Stimulated activated CD4-positive, alpha-beta T cell treated with anti-CD3 and anti-CD28 coated beads, Interleukin-1b, Interleukin-23, amount 100 ng/mL, for 24 hours (primary cell): ENCODE measurements at regions not wholly inside any gene's neighbourhood (a gene's known extent, or its start where the extent isn't known, plus 50 kb on each side); places are given as distances from the start of the nearest gene placed in this dataset.

Source experiments
- DNase-seq, 4 experiments: peaks; one replicate each; pipeline ENCODE4 v3.0.0-alpha.2; 2020; ENCODE audit warnings: low read depth in 4 of 4, low spot score in 1 of 4

- DNase-seq = no peak
These were observed 94.3 kb upstream of the BHLHE23 start for GRCh38 chr20:63100926-63101699.

GRCh38 chr20:63100174-63100925 lies 93.6 kb upstream of the BHLHE23 start:
- no peak for DNase-seq

- DNase-seq = no peak
These were observed 92.9 kb upstream of the BHLHE23 start for GRCh38 chr20:63099456-63100173.

GRCh38 chr20:63098195-63098810 lies 91.5 kb upstream of the BHLHE23 start:
- no peak for DNase-seq

- no peak for DNase-seq
These were observed 90.6 kb upstream of the BHLHE23 start for GRCh38 chr20:63097336-63097831.

- DNase-seq = no peak
These were observed 90.0 kb upstream of the BHLHE23 start for GRCh38 chr20:63096681-63097335.

GRCh38 chr20:63095718-63096654 lies 89.2 kb upstream of the BHLHE23 start:
- no peak for DNase-seq

GRCh38 chr20:63094767-63095499 lies 88.2 kb upstream of the BHLHE23 start:
- DNase-seq = no peak

GRCh38 chr20:63093966-63094766 lies 87.4 kb upstream of the BHLHE23 start:
- no peak for DNase-seq

GRCh38 chr20:63092660-63093215 lies 86.0 kb upstream of the BHLHE23 start:
- DNase-seq = no peak

GRCh38 chr20:63091901-63092659 lies 85.3 kb upstream of the BHLHE23 start:
- no peak for DNase-seq

- no peak for DNase-seq
These were observed 84.2 kb upstream of the BHLHE23 start for GRCh38 chr20:63090682-63091571.

GRCh38 chr20:63090052-63090451 lies 83.3 kb upstream of the BHLHE23 start:
- no peak for DNase-seq

GRCh38 chr20:63089051-63089907 lies 82.5 kb upstream of the BHLHE23 start:
- DNase-seq = no peak
